HEK293 (cell line): ENCODE measurements at regions not wholly inside any gene's neighbourhood (a gene's known extent, or its start where the extent isn't known, plus 50 kb on each side); places are given as distances from the start of the nearest gene placed in this dataset.

Experiments used
- CTCF ChIA-PET: fragments of 350-600 bp; formaldehyde crosslinking; extraction: SDS; loops from one replicate; lab custom pipeline; 2021; ENCODE audit warnings: antibody characterized with exemption; lab: Yijun Ruan, JAX
- POLR2A ChIA-PET: fragments of 300-600 bp; formaldehyde crosslinking; extraction: SDS; loops from one replicate; lab custom pipeline; 2020; ENCODE audit warnings: antibody characterized with exemption, inconsistent platforms; lab: Yijun Ruan, JAX
- H3K27ac ChIP-seq: fragments of 200-500 bp; sonication (Bioruptor generic); 2 replicates; pipeline ENCODE4 v1.5.1; 2014; ENCODE audit warnings: low read depth, low read length, control low read depth, inconsistent platforms; ENCODE audit errors: extremely low read depth
- H3K36me3 ChIP-seq, 2 experiments: fragments of 200-500 bp in 1 of 2; sonication (Bioruptor generic) in 1 of 2; 1 replicate in 1 of 2; 2 replicates in 1 of 2; pipeline ENCODE4 v1.5.1; 2014 to 2017; ENCODE audit warnings: inconsistent platforms in 2 of 2, low read length in 2 of 2; ENCODE audit not compliant: control insufficient read depth in 2 of 2, insufficient read depth in 1 of 2
- H3K4me1 ChIP-seq: fragments of 200-500 bp; sonication (Bioruptor generic); 2 replicates; pipeline ENCODE4 v1.5.1; 2014; ENCODE audit warnings: mild to moderate bottlenecking, low read length, inconsistent platforms; ENCODE audit not compliant: control insufficient read depth, insufficient read depth
- H3K4me3 ChIP-seq: 2 replicates; pipeline ENCODE4 v1.5.1; 2011; ENCODE audit warnings: low read depth, mild to moderate bottlenecking, control low read depth, low read length, moderate library complexity
- H3K9me3 ChIP-seq: fragments of 200-500 bp; sonication (Bioruptor generic); 2 replicates; pipeline ENCODE4 v1.5.1; 2014; ENCODE audit warnings: low read depth, low read length, inconsistent platforms; ENCODE audit not compliant: control insufficient read depth, insufficient read depth
- HIC1 ChIP-seq: fragments of 450-650 bp; formaldehyde crosslinking; IDR thresholded peaks from 2 replicates; pipeline ENCODE4 v1.5.1; 2016; ENCODE audit warnings: missing biosample characterization, missing genetic modification characterization
- MZF1 ChIP-seq: fragments of 450-650 bp; formaldehyde crosslinking; IDR thresholded peaks from 2 replicates; pipeline ENCODE4 v1.5.1; 2017; ENCODE audit warnings: missing biosample characterization, missing genetic modification characterization, borderline replicate concordance
- SP3 ChIP-seq: fragments of 450-650 bp; formaldehyde crosslinking; IDR thresholded peaks from 2 replicates; pipeline ENCODE4 v1.5.1; 2016; ENCODE audit warnings: missing biosample characterization, missing genetic modification characterization
- ZBTB1 ChIP-seq: fragments of 450-650 bp; formaldehyde crosslinking; IDR thresholded peaks from 2 replicates; pipeline ENCODE4 v1.5.1; 2016; ENCODE audit warnings: missing biosample characterization, missing genetic modification characterization
- ZIC2 ChIP-seq: fragments of 450-650 bp; formaldehyde crosslinking; IDR thresholded peaks from 2 replicates; pipeline ENCODE4 v1.5.1; 2016; ENCODE audit warnings: missing biosample characterization, missing genetic modification characterization
- ZNF112 ChIP-seq: fragments of 450-650 bp; formaldehyde crosslinking; IDR thresholded peaks from 2 replicates; pipeline ENCODE4 v1.5.0; 2017; ENCODE audit warnings: missing biosample characterization, missing genetic modification characterization
- ZNF175 ChIP-seq: fragments of 450-650 bp; formaldehyde crosslinking; IDR thresholded peaks from 2 replicates; pipeline ENCODE4 v1.5.1; 2016; ENCODE audit warnings: missing biosample characterization, missing genetic modification characterization
- ZNF354C ChIP-seq: fragments of 450-650 bp; formaldehyde crosslinking; IDR thresholded peaks from 2 replicates; pipeline ENCODE4 v1.5.1; 2016; ENCODE audit warnings: missing biosample characterization, missing genetic modification characterization, low read depth, borderline replicate concordance
- ZNF426 ChIP-seq: fragments of 450-650 bp; formaldehyde crosslinking; IDR thresholded peaks from 2 replicates; pipeline ENCODE4 v1.5.1; 2017; ENCODE audit warnings: missing biosample characterization, missing genetic modification characterization, mild to moderate bottlenecking, inconsistent platforms, moderate library complexity
- ZNF660 ChIP-seq: fragments of 450-650 bp; IDR thresholded peaks from 2 replicates; pipeline ENCODE4 v1.5.1; 2018; ENCODE audit warnings: missing biosample characterization, mild to moderate bottlenecking, missing genetic modification characterization
- ZNF768 ChIP-seq: fragments of 450-650 bp; formaldehyde crosslinking; IDR thresholded peaks from 2 replicates; pipeline ENCODE4 v1.5.1; 2018; ENCODE audit warnings: missing biosample characterization, mild to moderate bottlenecking, missing genetic modification characterization
- ZNF791 ChIP-seq: fragments of 450-650 bp; formaldehyde crosslinking; IDR thresholded peaks from 2 replicates; pipeline ENCODE4 v1.5.1; 2016; ENCODE audit warnings: missing biosample characterization, missing genetic modification characterization
- TF ChIP-seq, protein P1 (sequence below): fragments of 450-650 bp; formaldehyde crosslinking; IDR thresholded peaks from 2 replicates; pipeline ENCODE4 v1.5.1; 2016; ENCODE audit warnings: missing biosample characterization, missing genetic modification characterization
- TF ChIP-seq, protein P2 (sequence below): fragments of 450-650 bp; formaldehyde crosslinking; IDR thresholded peaks from 2 replicates; pipeline ENCODE4 v1.5.1; 2016; ENCODE audit warnings: missing biosample characterization, missing genetic modification characterization
- TF ChIP-seq, protein P3 (sequence below): fragments of 450-650 bp; formaldehyde crosslinking; IDR thresholded peaks from 2 replicates; pipeline ENCODE4 v1.5.1; 2017; ENCODE audit warnings: missing biosample characterization, missing genetic modification characterization
- TF ChIP-seq, protein P4 (sequence below): fragments of 450-650 bp; formaldehyde crosslinking; IDR thresholded peaks from 2 replicates; pipeline ENCODE4 v1.5.1; 2017; ENCODE audit warnings: missing biosample characterization, missing genetic modification characterization

GRCh38 chr15:39194106-39194830 lies 386.6 kb upstream of the THBS1 start:
- Histone ChIP-seq H3K4me1 (no peaks in the 10 kb centered on the region), H3K36me3 (no peaks in the 10 kb centered on the region)
- POLR2A ChIA-PET = no interaction called here

GRCh38 chr15:39195961-39196486 lies 384.9 kb upstream of the THBS1 start:
- H3K4me1 ChIP-seq = no peaks in the 10 kb centered on the region
- ChIA-PET POLR2A (no interaction called here), CTCF (no interaction called here)
- no peaks in the 10 kb centered on the region for H3K9me3 ChIP-seq
- no peak overlapping the region for H3K4me3 ChIP-seq
- H3K36me3 ChIP-seq = no peaks in the 10 kb centered on the region
- TF ChIP-seq ZNF660 (no peak), SP3 (tag by site-specific recombination) (no peak), ZNF175 (tag by site-specific recombination) (no peak), ZNF112 (tag by site-specific recombination) (no peak), HIC1 (no peak), ZNF791 (no peak), ZNF768 (tag by site-specific recombination) (no peak), ZNF426 (no peak), ZBTB1 (tag by site-specific recombination) (no peak), ZIC2 (tag by site-specific recombination) (no peak), MZF1 (tag by site-specific recombination) (no peak)
- TF ChIP-seq, protein P1, sequence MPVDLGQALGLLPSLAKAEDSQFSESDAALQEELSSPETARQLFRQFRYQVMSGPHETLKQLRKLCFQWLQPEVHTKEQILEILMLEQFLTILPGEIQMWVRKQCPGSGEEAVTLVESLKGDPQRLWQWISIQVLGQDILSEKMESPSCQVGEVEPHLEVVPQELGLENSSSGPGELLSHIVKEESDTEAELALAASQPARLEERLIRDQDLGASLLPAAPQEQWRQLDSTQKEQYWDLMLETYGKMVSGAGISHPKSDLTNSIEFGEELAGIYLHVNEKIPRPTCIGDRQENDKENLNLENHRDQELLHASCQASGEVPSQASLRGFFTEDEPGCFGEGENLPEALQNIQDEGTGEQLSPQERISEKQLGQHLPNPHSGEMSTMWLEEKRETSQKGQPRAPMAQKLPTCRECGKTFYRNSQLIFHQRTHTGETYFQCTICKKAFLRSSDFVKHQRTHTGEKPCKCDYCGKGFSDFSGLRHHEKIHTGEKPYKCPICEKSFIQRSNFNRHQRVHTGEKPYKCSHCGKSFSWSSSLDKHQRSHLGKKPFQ = no peak
- H3K27ac ChIP-seq = no peak overlapping the region

More at GRCh38 chr15:39194106-39194830, 386.6 kb upstream of the THBS1 start:
- no peak overlapping the region for H3K4me3 ChIP-seq
- no peak overlapping the region for H3K27ac ChIP-seq
- H3K9me3 ChIP-seq = no peaks in the 10 kb centered on the region
- CTCF ChIA-PET = no interaction called here
- TF ChIP-seq, protein P2, sequence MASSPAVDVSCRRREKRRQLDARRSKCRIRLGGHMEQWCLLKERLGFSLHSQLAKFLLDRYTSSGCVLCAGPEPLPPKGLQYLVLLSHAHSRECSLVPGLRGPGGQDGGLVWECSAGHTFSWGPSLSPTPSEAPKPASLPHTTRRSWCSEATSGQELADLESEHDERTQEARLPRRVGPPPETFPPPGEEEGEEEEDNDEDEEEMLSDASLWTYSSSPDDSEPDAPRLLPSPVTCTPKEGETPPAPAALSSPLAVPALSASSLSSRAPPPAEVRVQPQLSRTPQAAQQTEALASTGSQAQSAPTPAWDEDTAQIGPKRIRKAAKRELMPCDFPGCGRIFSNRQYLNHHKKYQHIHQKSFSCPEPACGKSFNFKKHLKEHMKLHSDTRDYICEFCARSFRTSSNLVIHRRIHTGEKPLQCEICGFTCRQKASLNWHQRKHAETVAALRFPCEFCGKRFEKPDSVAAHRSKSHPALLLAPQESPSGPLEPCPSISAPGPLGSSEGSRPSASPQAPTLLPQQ (tag by site-specific recombination) = no peak
- TF ChIP-seq, protein P3, sequence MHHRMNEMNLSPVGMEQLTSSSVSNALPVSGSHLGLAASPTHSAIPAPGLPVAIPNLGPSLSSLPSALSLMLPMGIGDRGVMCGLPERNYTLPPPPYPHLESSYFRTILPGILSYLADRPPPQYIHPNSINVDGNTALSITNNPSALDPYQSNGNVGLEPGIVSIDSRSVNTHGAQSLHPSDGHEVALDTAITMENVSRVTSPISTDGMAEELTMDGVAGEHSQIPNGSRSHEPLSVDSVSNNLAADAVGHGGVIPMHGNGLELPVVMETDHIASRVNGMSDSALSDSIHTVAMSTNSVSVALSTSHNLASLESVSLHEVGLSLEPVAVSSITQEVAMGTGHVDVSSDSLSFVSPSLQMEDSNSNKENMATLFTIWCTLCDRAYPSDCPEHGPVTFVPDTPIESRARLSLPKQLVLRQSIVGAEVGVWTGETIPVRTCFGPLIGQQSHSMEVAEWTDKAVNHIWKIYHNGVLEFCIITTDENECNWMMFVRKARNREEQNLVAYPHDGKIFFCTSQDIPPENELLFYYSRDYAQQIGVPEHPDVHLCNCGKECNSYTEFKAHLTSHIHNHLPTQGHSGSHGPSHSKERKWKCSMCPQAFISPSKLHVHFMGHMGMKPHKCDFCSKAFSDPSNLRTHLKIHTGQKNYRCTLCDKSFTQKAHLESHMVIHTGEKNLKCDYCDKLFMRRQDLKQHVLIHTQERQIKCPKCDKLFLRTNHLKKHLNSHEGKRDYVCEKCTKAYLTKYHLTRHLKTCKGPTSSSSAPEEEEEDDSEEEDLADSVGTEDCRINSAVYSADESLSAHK (tag by site-specific recombination) = no peak
- TF ChIP-seq ZNF354C = no peak
- TF ChIP-seq, protein P4, sequence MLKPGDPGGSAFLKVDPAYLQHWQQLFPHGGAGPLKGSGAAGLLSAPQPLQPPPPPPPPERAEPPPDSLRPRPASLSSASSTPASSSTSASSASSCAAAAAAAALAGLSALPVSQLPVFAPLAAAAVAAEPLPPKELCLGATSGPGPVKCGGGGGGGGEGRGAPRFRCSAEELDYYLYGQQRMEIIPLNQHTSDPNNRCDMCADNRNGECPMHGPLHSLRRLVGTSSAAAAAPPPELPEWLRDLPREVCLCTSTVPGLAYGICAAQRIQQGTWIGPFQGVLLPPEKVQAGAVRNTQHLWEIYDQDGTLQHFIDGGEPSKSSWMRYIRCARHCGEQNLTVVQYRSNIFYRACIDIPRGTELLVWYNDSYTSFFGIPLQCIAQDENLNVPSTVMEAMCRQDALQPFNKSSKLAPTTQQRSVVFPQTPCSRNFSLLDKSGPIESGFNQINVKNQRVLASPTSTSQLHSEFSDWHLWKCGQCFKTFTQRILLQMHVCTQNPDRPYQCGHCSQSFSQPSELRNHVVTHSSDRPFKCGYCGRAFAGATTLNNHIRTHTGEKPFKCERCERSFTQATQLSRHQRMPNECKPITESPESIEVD (tag by site-specific recombination) = no peak
